PC-3 (cell line): ENCODE measurements at regions not wholly inside any gene's neighbourhood (a gene's known extent, or its start where the extent isn't known, plus 50 kb on each side); places are given as distances from the start of the nearest gene placed in this dataset.
"Not testable (repeated sequence)": the region's sequence is repeated elsewhere in the genome, so short reads cannot be mapped to it uniquely, and the experiment has no call there.

Experiments
- ATAC-seq: fragments of 200-7000 bp; cut with Tn5 transposase; 2 replicates; pipeline ENCODE4 v1.9.1; 2020; ENCODE audit warnings: mild to moderate bottlenecking, moderate library complexity
- BruUV-seq: library from RNA; stranded (reverse); fragments of 400-500 nt; replicated peaks from 2 replicates; lab custom pipeline; 2021; lab: Mats Ljungman, UMichigan
- CTCF ChIA-PET: fragments of 300-600 bp; sonication (Branson Sonifier 250); formaldehyde crosslinking; loops from one replicate; lab custom pipeline; 2022; ENCODE audit warnings: antibody characterized with exemption; lab: Charles Lee
- POLR2A ChIA-PET: fragments of 300-600 bp; sonication (Branson Sonifier 250); formaldehyde crosslinking; loops from one replicate; lab custom pipeline; 2022; ENCODE audit warnings: antibody characterized with exemption; ENCODE audit not compliant: unreplicated experiment; lab: Charles Lee
- DNase-seq: peaks from one replicate; pipeline ENCODE4 v3.0.0-alpha.2; 2015
- H2AFZ ChIP-seq: fragments of 300-600 bp; sonication (generic); 2 replicates; pipeline ENCODE4 v1.6.0; 2016; ENCODE audit warnings: antibody characterized with exemption, low read length
- H3F3A ChIP-seq: fragments of 300-600 bp; sonication (generic); one replicate; pipeline ENCODE4 v1.6.0; 2017; ENCODE audit warnings: antibody characterized with exemption, low read length, control low read depth, mild to moderate bottlenecking; ENCODE audit not compliant: unreplicated experiment
- H3K27ac ChIP-seq: fragments of 300-600 bp; sonication (generic); 2 replicates; pipeline ENCODE4 v1.5.1; 2016; ENCODE audit warnings: mild to moderate bottlenecking, low read length
- H3K27me3 ChIP-seq: fragments of 300-600 bp; sonication (generic); 2 replicates; pipeline ENCODE4 v1.6.1; 2016; ENCODE audit warnings: low read length, mixed read lengths
- H3K36me3 ChIP-seq: fragments of 300-600 bp; sonication (generic); 2 replicates; pipeline ENCODE4 v1.6.1; 2016; ENCODE audit warnings: low read depth, mixed run types, low read length, mixed read lengths
- H3K4me1 ChIP-seq: fragments of 300-600 bp; sonication (generic); 2 replicates; pipeline ENCODE4 v1.5.1; 2016; ENCODE audit warnings: low read length; ENCODE audit not compliant: insufficient read depth
- H3K4me2 ChIP-seq: fragments of 300-600 bp; sonication (generic); 2 replicates; pipeline ENCODE4 v1.6.0; 2016; ENCODE audit warnings: low read length
- H3K4me3 ChIP-seq: fragments of 300-600 bp; sonication (generic); 2 replicates; pipeline ENCODE4 v1.5.1; 2016; ENCODE audit warnings: mild to moderate bottlenecking, low read length, mixed read lengths
- H3K79me2 ChIP-seq: fragments of 300-600 bp; sonication (generic); 2 replicates; pipeline ENCODE4 v1.6.1; 2017; ENCODE audit warnings: low read length, mixed read lengths
- H3K9ac ChIP-seq: fragments of 300-600 bp; sonication (generic); 2 replicates; pipeline ENCODE4 v1.6.0; 2016; ENCODE audit warnings: mild to moderate bottlenecking, low read length
- H3K9me2 ChIP-seq: fragments of 300-600 bp; sonication (generic); replicated peaks from 2 replicates; pipeline ENCODE4 v1.6.1; 2016; ENCODE audit warnings: mixed run types, low read length, mixed read lengths
- H3K9me3 ChIP-seq: fragments of 300-600 bp; sonication (generic); 2 replicates; pipeline ENCODE4 v1.6.1; 2016; ENCODE audit warnings: low read length, mixed read lengths
- H4K20me1 ChIP-seq: fragments of 300-600 bp; sonication (generic); 2 replicates; pipeline ENCODE4 v1.6.1; 2016; ENCODE audit warnings: low read length, mixed read lengths
- CTCF ChIP-seq: fragments of 300-600 bp; sonication (generic); conservative IDR thresholded peaks from 2 replicates; pipeline ENCODE4 v1.5.1; 2017; ENCODE audit warnings: antibody characterized with exemption, low read depth, mild to moderate bottlenecking, low read length
- EZH2 ChIP-seq: fragments of 300-600 bp; sonication (generic); IDR thresholded peaks from one replicate; pipeline ENCODE4 v1.6.1; 2017; ENCODE audit warnings: antibody characterized with exemption, mild to moderate bottlenecking, low read length; ENCODE audit not compliant: unreplicated experiment
- EZH2phosphoT487 ChIP-seq: fragments of 300-600 bp; sonication (generic); IDR thresholded peaks from 2 replicates; pipeline ENCODE4 v1.6.1; 2018; ENCODE audit warnings: mild to moderate bottlenecking, antibody characterized with exemption, low read length, borderline replicate concordance
- intact Hi-C: fragments of 100-400 bp; cut with micrococcal nuclease; formaldehyde crosslinking; loops from 2 replicates; pipeline ENCODE4 v1.9.0; 2023

- POLR2A ChIA-PET: no interaction called here
- Histone ChIP-seq H3K9ac (no peak overlapping the region), H3K27me3 (no peaks in the 10 kb centered on the region), H3K9me2 (no peaks in the 10 kb centered on the region), H3K9me3 (no peaks in the 10 kb centered on the region), H3K27ac (no peak overlapping the region), H3K36me3 (no peaks in the 10 kb centered on the region; the same call in 1 of the 2 replicates), H3K4me2 (no peak overlapping the region), H3F3A (no peaks in the 10 kb centered on the region), H2AFZ (no peak overlapping the region), H4K20me1 (no peaks in the 10 kb centered on the region), H3K4me3 (no peak overlapping the region), H3K4me1 (no peaks in the 10 kb centered on the region), H3K79me2 (no peaks in the 10 kb centered on the region)
- TF ChIP-seq CTCF: no peak
- TF ChIP-seq EZH2: no peak
- TF ChIP-seq EZH2phosphoT487: no peak
- DNase-seq (no peak), ATAC-seq (no peak)
- intact Hi-C loops: no loop called here
- no TSS peak for BruUV-seq
- CTCF ChIA-PET: no interaction called here
Observed at GRCh38 chr7:138247568-138248333, 171.5 kb downstream of the AKR1D1 start.

GRCh38 chr7:138248609-138249008, 172.3 kb downstream of the AKR1D1 start:
- H3K9ac ChIP-seq: no peak overlapping the region
- no peaks in the 10 kb centered on the region for H3K79me2 ChIP-seq
- CTCF ChIA-PET: no interaction called here
- no peaks in the 10 kb centered on the region for H3K27me3 ChIP-seq
- no peak for ATAC-seq
- no peaks in the 10 kb centered on the region for H3F3A ChIP-seq
- no peak overlapping the region for H3K4me3 ChIP-seq
- no peak for TF ChIP-seq CTCF
- no peaks in the 10 kb centered on the region; the same call in 1 of the 2 replicates for H3K36me3 ChIP-seq
- no peaks in the 10 kb centered on the region for H4K20me1 ChIP-seq
- no peak overlapping the region for H3K4me2 ChIP-seq
- H3K9me2 ChIP-seq: no peaks in the 10 kb centered on the region
- POLR2A ChIA-PET: no interaction called here
- H2AFZ ChIP-seq: no peak overlapping the region
- BruUV-seq: no TSS peak
- H3K4me1 ChIP-seq: no peaks in the 10 kb centered on the region
- DNase-seq: no peak
- H3K9me3 ChIP-seq: no peaks in the 10 kb centered on the region
- H3K27ac ChIP-seq: no peak overlapping the region
- intact Hi-C loops: no loop called here

GRCh38 chr7:138249975-138250374, 173.7 kb downstream of the AKR1D1 start:
- H3K9me3 ChIP-seq: no peaks in the 10 kb centered on the region
- DNase-seq (no peak), ATAC-seq (no peak)
- POLR2A ChIA-PET: no interaction called here
- no TSS peak for BruUV-seq
- no peak overlapping the region for H3K27ac ChIP-seq
- H3K9ac ChIP-seq: no peak overlapping the region
- CTCF ChIA-PET: no interaction called here
- H3K79me2 ChIP-seq: no peaks in the 10 kb centered on the region
- H3K9me2 ChIP-seq: no peaks in the 10 kb centered on the region
- no peaks in the 10 kb centered on the region for H3F3A ChIP-seq
- H3K4me2 ChIP-seq: no peak overlapping the region
- intact Hi-C loops: no loop called here
- TF ChIP-seq CTCF: no peak
- TF ChIP-seq EZH2: no peak
- TF ChIP-seq EZH2phosphoT487: no peak
- no peak overlapping the region for H2AFZ ChIP-seq
- no peaks in the 10 kb centered on the region; the same call in 1 of the 2 replicates for H3K36me3 ChIP-seq
- no peaks in the 10 kb centered on the region for H3K4me1 ChIP-seq
- H4K20me1 ChIP-seq: no peaks in the 10 kb centered on the region
- no peak overlapping the region for H3K4me3 ChIP-seq
- H3K27me3 ChIP-seq: no peaks in the 10 kb centered on the region

- BruUV-seq, intact Hi-C loops, H3K27me3 ChIP-seq, H2AFZ ChIP-seq, H3K4me1 ChIP-seq, H4K20me1 ChIP-seq, H3K36me3 ChIP-seq, H3K4me2 ChIP-seq, POLR2A ChIA-PET, H3K27ac ChIP-seq, H3K9ac ChIP-seq, H3K4me3 ChIP-seq, H3F3A ChIP-seq, H3K9me2 ChIP-seq, H3K9me3 ChIP-seq, H3K79me2 ChIP-seq, ATAC-seq, CTCF ChIA-PET: not testable (repeated sequence)
- DNase-seq: peak; percentile 53
Observed at GRCh38 chr7:138252666-138253065, 176.4 kb downstream of the AKR1D1 start.
